ENCODE measurements at regions not wholly inside any gene's neighbourhood (a gene's known extent, or its start where the extent isn't known, plus 50 kb on each side); places are given as distances from the start of the nearest gene placed in this dataset.

GRCh38 chr2:224645722-224646121 is 60.6 kb upstream of the CUL3 start:
- Mint-ChIP-seq H3K27ac (no peak overlapping the region), H3K9me3 (no peaks in the 10 kb centered on the region), H3K4me1 (ENCODE audit: low read depth) (peaks cover 5% of the 10 kb centered on the region), H3K27me3 (no peaks in the 10 kb centered on the region), H3K4me3 (no peak overlapping the region), H3K36me3 (ENCODE audit: low read depth) (no peaks in the 10 kb centered on the region)
- no peaks in the 10 kb centered on the region for H3K4me1 ChIP-seq (ENCODE audit: insufficient read depth, low read length)
- ChIA-PET CTCF (interaction anchor here (1.7 kb wide), 1 partner anchor 277 kb away, joined by 3 read pairs; no protein-coding TSS in a partner anchor), POLR2A (no interaction called here)
- H3K4me3 ChIP-seq (ENCODE audit: low read length): no peak overlapping the region
- DNase-seq: no peak
- no peaks in the 10 kb centered on the region for H3K36me3 ChIP-seq (ENCODE audit: insufficient read depth, low read length)
- H3K27ac ChIP-seq (ENCODE audit: low read depth in 1 of 2, low read length in 2 of 2): no peak overlapping the region
- no peaks in the 10 kb centered on the region for H3K27me3 ChIP-seq (ENCODE audit: control insufficient read depth in 1 of 2, insufficient read depth in 2 of 2, low read length in 2 of 2)
- no peak for ATAC-seq (ENCODE audit: poor library complexity)
- TF ChIP-seq, protein P1, sequence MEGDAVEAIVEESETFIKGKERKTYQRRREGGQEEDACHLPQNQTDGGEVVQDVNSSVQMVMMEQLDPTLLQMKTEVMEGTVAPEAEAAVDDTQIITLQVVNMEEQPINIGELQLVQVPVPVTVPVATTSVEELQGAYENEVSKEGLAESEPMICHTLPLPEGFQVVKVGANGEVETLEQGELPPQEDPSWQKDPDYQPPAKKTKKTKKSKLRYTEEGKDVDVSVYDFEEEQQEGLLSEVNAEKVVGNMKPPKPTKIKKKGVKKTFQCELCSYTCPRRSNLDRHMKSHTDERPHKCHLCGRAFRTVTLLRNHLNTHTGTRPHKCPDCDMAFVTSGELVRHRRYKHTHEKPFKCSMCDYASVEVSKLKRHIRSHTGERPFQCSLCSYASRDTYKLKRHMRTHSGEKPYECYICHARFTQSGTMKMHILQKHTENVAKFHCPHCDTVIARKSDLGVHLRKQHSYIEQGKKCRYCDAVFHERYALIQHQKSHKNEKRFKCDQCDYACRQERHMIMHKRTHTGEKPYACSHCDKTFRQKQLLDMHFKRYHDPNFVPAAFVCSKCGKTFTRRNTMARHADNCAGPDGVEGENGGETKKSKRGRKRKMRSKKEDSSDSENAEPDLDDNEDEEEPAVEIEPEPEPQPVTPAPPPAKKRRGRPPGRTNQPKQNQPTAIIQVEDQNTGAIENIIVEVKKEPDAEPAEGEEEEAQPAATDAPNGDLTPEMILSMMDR (IDR thresholded peaks at IDR 0.05): no peak
- intact Hi-C loops (cut with DNase I, micrococcal nuclease): loop anchor here in 1 of 2 experiments (10.0 kb wide), 1 partner anchor 171 kb away; no protein-coding TSS in a partner anchor
- no peaks in the 10 kb centered on the region for H3K9me3 ChIP-seq (ENCODE audit: control insufficient read depth in 1 of 2, insufficient read depth in 1 of 2, low read length in 2 of 2)

GRCh38 chr2:224640679-224641078 is 55.5 kb upstream of the CUL3 start:
- no peaks in the 10 kb centered on the region for H3K9me3 Mint-ChIP-seq
- ChIA-PET POLR2A (no interaction called here), CTCF (no interaction called here)
- TF ChIP-seq, protein P1 (IDR thresholded peaks at IDR 0.05): no peak
- no peak overlapping the region for H3K4me3 Mint-ChIP-seq
- DNase-seq (no peak), ATAC-seq (ENCODE audit: poor library complexity) (no peak)
- Histone ChIP-seq H3K36me3 (ENCODE audit: insufficient read depth, low read length) (no peaks in the 10 kb centered on the region), H3K4me1 (ENCODE audit: insufficient read depth, low read length) (peaks cover 10% of the 10 kb centered on the region), H3K27ac (ENCODE audit: low read depth in 1 of 2, low read length in 2 of 2) (no peak overlapping the region), H3K27me3 (ENCODE audit: control insufficient read depth in 1 of 2, insufficient read depth in 2 of 2, low read length in 2 of 2) (no peaks in the 10 kb centered on the region), H3K4me3 (ENCODE audit: low read length) (no peak overlapping the region), H3K9me3 (ENCODE audit: control insufficient read depth in 1 of 2, insufficient read depth in 1 of 2, low read length in 2 of 2) (no peaks in the 10 kb centered on the region)
- intact Hi-C loops (cut with DNase I, micrococcal nuclease): loop anchor here (5.0 to 10.0 kb wide), 2 partner anchors 123 to 166 kb away; no protein-coding TSS in a partner anchor
- H3K27ac Mint-ChIP-seq: no peak overlapping the region
- H3K4me1 Mint-ChIP-seq (ENCODE audit: low read depth): peaks cover 15% of the 10 kb centered on the region
- no peaks in the 10 kb centered on the region for H3K27me3 Mint-ChIP-seq
- H3K36me3 Mint-ChIP-seq (ENCODE audit: low read depth): no peaks in the 10 kb centered on the region

GRCh38 chr2:224638301-224638823 is 53.2 kb upstream of the CUL3 start:
- intact Hi-C loops (cut with DNase I, micrococcal nuclease): no loop called here
- no peaks in the 10 kb centered on the region for H3K9me3 Mint-ChIP-seq
- H3K4me3 Mint-ChIP-seq: peak overlapping the region; percentile 27
- ChIA-PET CTCF (no interaction called here), POLR2A (interaction anchor here (0.5 to 2.0 kb wide), 3 partner anchors 43 to 58 kb away, joined by 3 to 8 read pairs (median 3); partner anchors contain the start of gene CUL3)
- Histone ChIP-seq H3K27ac (ENCODE audit: low read depth in 1 of 2, low read length in 2 of 2) (peak overlapping the region in 1 of 2 donors; percentile 66), H3K4me3 (ENCODE audit: low read length) (no peak overlapping the region), H3K27me3 (ENCODE audit: control insufficient read depth in 1 of 2, insufficient read depth in 2 of 2, low read length in 2 of 2) (no peaks in the 10 kb centered on the region), H3K36me3 (ENCODE audit: insufficient read depth, low read length) (no peaks in the 10 kb centered on the region), H3K9me3 (ENCODE audit: control insufficient read depth in 1 of 2, insufficient read depth in 1 of 2, low read length in 2 of 2) (no peaks in the 10 kb centered on the region), H3K4me1 (ENCODE audit: insufficient read depth, low read length) (peaks cover 10% of the 10 kb centered on the region)
- DNase-seq: peak in 5 of 14 experiments; percentile 7 to 44 (median 34)
- no peaks in the 10 kb centered on the region for H3K27me3 Mint-ChIP-seq
- no peaks in the 10 kb centered on the region for H3K36me3 Mint-ChIP-seq (ENCODE audit: low read depth)
- ATAC-seq (ENCODE audit: poor library complexity): peak; percentile 92
- peak overlapping the region; percentile 83 for H3K27ac Mint-ChIP-seq
- TF ChIP-seq, protein P1 (IDR thresholded peaks at IDR 0.05): no peak
- H3K4me1 Mint-ChIP-seq (ENCODE audit: low read depth): peaks cover 15% of the 10 kb centered on the region

Data from CD4-positive, alpha-beta T cell (primary cell).